ENCODE measurements at regions not wholly inside any gene's neighbourhood (a gene's known extent, or its start where the extent isn't known, plus 50 kb on each side); places are given as distances from the start of the nearest gene placed in this dataset.

- no peak for DNase-seq (ENCODE audit: low read depth)
Observed at GRCh38 chr9:81532251-81532650, 157.1 kb downstream of the TLE1 start.

- no peak for DNase-seq (ENCODE audit: low read depth)
Observed at GRCh38 chr9:81531511-81531910, 157.8 kb downstream of the TLE1 start.

DNA sequence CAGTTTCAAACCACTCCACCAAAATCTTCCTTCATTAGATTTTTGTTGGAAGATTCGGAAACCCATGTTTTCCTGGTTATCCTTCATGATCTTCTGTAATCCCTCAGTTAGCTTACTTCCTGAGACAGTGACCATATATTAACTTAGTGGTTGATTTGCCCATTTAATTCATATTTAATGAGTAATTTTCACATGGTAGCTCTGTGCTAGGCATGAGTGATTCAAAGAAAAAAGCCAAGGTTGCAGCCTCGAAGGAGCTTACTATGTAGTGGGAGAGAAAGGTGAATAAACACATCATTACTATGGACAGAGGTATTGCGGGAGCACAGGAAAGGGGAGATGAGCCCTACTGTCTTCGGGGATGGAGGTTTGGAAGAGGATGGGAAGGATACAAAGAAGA lies 158.5 kb downstream of the TLE1 start:
- DNase-seq (ENCODE audit: low read depth): no peak

DNA sequence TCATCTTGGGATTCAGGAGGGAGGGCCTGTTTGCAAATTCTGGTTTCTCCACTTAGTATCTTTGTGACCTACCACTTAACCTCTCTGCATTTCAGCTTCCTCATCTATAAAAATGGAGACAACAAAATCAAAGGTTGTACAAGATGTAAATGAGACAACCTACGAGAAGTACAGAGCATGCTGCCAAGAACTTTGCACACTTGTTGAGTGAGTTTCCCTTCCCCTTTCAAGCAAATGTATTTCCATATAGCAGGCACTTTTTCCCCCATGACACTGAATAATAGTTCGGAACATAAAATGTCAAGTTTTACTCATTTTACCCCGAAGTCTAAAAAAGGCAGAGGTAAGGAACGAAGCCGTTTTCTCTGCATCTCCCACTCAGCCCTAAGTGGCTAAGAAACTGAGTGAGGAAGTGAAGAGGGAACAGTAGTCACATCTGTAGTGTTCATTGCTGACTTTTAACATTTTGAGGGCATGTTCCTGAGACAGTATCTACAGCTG lies 159.0 kb downstream of the TLE1 start:
- DNase-seq (ENCODE audit: low read depth): no peak

DNA sequence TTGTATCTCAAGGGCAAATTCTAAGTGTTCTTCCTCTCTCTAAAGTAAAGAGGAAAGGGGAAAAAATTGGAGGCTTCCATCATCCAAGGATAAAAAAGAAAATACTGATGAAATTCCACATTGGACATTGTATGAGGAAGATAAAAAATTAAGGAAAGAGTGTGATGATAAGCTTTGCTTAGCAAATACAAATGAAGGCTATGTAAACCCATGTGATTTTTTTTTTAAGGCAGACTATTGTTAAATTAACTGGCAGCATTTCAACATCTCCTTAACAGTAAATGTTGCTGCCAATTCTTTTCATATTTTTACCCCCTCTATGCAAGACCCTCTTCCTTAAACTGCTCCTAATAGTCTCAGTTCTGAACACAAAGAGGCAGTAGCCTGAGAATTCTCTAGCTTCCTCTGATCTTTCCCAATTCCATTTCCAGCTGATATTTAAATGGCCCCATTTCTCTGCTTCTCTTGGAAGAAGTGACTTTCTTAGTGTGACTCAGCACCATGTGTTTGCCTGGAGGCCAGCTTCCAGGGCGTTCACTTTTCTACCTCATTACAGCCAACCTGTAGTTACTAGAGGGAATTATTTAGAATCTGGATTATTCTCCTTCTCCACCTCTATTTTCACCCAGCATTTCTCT lies 159.7 kb downstream of the TLE1 start:
- no peak for DNase-seq (ENCODE audit: low read depth)

GRCh38 chr9:81526587-81526986 lies 162.8 kb downstream of the TLE1 start:
- DNase-seq (ENCODE audit: low read depth): peak; percentile 76

GRCh38 chr9:81522716-81523551 lies 166.4 kb downstream of the TLE1 start:
- peak; percentile 67 for DNase-seq (ENCODE audit: low read depth)

DNA sequence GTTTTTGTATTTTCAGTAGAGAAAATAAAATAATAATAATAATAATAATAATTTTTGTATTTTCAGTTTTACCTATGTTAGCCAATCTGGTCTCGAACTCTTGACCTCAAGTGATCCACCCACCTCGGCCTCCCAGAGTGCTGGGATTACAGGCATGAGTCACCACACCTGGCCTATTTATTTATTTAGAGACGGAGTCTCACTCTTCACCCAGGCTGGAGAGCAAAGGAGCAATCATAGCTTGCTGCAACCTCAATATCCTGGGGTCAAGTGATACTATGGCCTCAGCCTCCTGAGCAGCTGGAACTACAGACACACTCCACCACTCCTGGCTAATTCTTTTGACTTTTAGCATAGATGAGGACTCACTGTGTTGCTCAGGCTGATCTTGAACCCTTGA lies 167.5 kb downstream of the TLE1 start:
- no peak for DNase-seq (ENCODE audit: low read depth)

GRCh38 chr9:81519816-81520495 lies 169.4 kb downstream of the TLE1 start:
- DNase-seq (ENCODE audit: low read depth): no peak

GRCh38 chr9:81517954-81518353 lies 171.4 kb downstream of the TLE1 start:
- peak; percentile 22 for DNase-seq (ENCODE audit: low read depth)

- DNase-seq (ENCODE audit: low read depth): no peak
Observed at GRCh38 chr9:81513059-81513458, 176.3 kb downstream of the TLE1 start.

GRCh38 chr9:81512641-81513040 lies 176.7 kb downstream of the TLE1 start:
- no peak for DNase-seq (ENCODE audit: low read depth)

DNA sequence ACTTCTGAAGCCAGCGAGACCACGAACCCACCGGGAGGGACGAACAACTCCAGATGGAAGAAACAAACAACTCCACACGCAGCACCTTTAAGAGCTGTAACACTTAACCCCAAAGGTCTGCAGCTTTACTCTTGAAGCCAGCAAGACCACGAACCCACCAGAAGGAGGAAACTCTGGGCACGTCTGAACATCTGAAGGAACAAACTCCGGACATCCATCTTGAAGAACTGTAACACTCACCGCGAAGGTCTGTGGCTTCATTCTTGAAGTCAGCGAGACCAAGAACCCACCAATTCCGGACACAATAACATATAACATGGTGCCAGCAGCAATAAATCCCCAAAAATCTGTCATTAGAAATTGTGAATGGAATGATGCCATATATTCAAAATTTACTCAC lies 180.9 kb downstream of the TLE1 start:
- DNase-seq (ENCODE audit: low read depth): no peak

DNA sequence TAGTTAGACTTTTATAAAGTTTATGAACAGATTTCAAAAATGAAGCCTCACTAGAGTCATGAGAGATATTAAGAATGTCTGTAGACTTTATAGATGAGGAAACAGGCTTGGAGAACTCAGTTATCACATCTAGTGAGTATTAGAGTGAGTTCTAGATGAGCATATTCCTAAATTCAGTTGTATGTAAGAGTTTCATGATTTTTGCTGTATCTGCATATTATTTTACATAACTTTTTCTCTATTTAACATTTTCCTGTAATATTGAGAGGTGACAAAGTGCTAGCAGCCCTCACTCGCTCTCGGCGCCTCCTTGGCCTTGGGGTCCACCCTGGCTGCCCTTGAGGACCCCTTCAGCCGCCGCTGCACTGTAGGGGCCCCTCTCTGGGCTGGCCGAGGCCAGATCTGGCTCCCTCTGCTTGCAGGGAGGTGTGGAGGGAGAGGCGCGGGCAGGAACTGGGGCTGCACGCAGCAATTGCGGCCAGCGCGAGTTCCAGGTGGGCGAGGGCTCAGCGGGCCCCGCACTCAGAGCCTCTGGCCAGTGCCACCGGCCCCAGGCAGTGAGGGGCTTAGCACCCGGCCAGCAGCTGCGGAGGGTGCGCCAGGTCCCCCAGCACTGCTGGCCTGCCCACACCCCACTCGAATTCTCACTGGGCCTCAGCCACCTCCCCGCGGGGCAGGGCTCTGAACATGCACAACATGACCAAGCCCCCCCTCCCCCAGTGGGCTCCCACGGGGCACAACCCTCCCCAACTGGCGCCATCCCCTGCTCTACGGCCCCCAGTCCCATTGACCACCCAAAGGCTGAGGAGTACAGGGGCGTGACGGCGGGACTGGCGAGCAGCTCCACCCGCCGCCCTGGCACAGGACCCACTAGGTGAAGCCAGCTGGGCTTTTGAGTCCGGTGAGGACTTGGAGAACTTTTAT lies 182.1 kb downstream of the TLE1 start:
- no peak for DNase-seq (ENCODE audit: low read depth)

DNA sequence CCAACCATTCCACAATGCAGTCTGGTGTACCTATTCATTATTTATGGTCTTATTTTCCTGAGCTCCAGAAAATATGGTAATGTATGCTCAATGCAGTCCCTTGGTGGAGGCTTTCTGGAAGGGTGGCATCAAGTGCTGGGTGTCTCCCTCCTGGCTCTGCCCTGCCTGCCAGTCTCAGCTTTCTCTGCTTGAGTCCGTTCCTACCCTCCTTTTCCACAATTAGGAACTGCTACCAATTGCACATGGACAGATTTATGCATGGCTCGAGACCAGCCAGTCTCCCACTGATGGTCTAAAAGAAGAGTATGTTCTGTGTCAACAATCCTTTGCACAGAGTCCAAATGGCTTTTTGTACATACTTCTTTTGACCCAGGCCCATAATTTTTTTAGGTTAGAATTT lies 189.8 kb downstream of the TLE1 start:
- DNase-seq (ENCODE audit: low read depth): peak; percentile 26

GRCh38 chr9:81499021-81499454 lies 190.3 kb downstream of the TLE1 start:
- peak; percentile 90 for DNase-seq (ENCODE audit: low read depth)

DNA sequence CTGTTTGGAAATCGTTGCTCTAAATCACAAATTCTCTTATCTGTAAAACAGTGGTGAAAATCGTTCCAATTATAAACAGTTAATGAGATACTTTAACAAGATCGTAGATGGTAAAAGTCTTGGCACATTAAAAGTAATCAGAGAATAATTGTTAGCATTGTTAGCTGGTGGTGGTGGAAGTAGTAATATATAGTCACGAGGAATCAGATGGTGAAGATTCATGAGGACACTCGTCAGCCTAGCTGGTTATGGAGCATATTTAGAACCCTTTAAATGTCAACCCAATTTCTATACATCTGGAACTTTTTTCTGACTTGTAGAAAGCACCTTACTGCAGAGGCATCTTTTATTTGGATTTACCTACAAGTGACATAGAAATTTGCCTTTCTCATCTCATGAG lies 190.8 kb downstream of the TLE1 start:
- DNase-seq (ENCODE audit: low read depth): no peak

DNA sequence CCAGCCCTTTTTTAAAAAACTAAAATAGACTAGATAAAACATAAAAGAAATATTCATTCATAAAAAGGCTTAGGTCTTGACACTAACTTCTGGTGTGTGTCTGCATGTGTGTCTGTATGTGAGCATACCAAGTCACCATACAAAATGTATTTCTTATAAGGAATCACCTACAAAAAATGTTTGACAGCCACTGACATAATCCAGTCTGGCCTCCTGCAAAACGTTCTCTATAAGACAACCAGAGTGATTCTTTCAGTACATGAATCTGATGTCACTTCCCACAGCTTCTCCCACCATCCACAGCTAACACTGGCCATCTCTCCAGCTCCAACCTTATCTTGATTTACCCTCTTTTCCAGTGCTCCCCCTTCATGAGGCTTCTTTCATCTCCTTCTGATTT lies 192.3 kb downstream of the TLE1 start:
- DNase-seq (ENCODE audit: low read depth): no peak

DNA sequence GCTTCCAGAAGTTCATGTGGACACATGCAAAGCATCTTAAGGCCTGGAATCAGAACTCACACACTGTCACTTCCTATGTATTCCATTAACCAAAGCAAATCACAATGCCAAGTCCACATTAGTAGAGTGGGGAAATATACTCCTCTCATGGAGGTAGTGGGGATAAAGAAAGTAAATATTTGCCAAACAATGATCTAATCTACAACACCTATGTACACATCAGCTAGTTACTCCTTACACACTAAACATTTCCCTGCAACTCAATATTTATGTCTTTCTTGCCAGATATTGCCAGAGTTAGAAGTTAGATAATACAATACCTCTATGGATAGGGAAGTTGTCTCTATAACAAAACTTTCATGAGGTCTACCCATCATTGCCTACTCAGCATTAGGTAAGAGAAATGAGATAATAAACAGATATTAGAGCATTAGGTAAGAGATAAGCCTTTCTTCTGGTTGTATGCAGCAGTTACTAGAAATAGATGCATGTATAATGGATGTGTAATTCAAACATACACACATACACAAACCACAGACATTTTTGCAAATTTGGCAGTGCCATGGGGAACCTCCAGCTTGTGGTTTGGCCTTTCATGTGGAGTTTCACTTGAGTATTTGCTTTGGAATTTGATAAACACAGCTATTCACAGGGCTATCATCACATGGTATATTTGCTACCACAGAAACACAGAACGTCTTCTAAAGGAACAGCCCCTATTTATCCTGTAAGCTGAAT lies 196.5 kb downstream of the TLE1 start:
- peak; percentile 77 for DNase-seq (ENCODE audit: low read depth)

- peak; percentile 64 for DNase-seq (ENCODE audit: low read depth)
Observed at GRCh38 chr9:81490605-81491331, 198.6 kb downstream of the TLE1 start.

Data from myocyte (in vitro differentiated cells).